Brain microvascular endothelial cell (primary cell): ENCODE measurements at regions not wholly inside any gene's neighbourhood (a gene's known extent, or its start where the extent isn't known, plus 50 kb on each side); places are given as distances from the start of the nearest gene placed in this dataset.

ENCODE experiments used
- DNase-seq: peaks from one replicate; pipeline ENCODE4 v3.0.0-alpha.2; 2020
- H3K27ac ChIP-seq: fragments of 250-450 bp; sonication (Bioruptor Pico); 2 replicates; pipeline ENCODE4 v1.5.1; 2020; ENCODE audit warnings: mild to moderate bottlenecking, moderate library complexity
- H3K27me3 ChIP-seq: fragments of 250-450 bp; sonication (Bioruptor Pico); replicated peaks from 2 replicates; pipeline ENCODE4 v1.5.1; 2020; ENCODE audit warnings: mild to moderate bottlenecking
- H3K36me3 ChIP-seq: fragments of 250-450 bp; sonication (Bioruptor Pico); replicated peaks from 2 replicates; pipeline ENCODE4 v1.5.1; 2020; ENCODE audit warnings: mild to moderate bottlenecking
- H3K4me3 ChIP-seq: 2 replicates; pipeline ENCODE4 v1.5.1; 2011; ENCODE audit warnings: low read depth, mild to moderate bottlenecking, control low read depth, low read length, moderate library complexity
- in situ Hi-C: cut with HindIII; loops from 2 replicates; pipeline ENCODE4 v1.10.0; 2017; ENCODE audit warnings: low sequenced_read_pairs, low pct_ligation_motif_present
- TF ChIP-seq, protein P1 (sequence below): IDR thresholded peaks from 2 replicates; pipeline ENCODE4 v1.5.1; 2011; ENCODE audit warnings: low read depth, mild to moderate bottlenecking, moderate library complexity, low read length, control low read depth, inconsistent platforms; ENCODE audit errors: missing control alignments

DNA sequence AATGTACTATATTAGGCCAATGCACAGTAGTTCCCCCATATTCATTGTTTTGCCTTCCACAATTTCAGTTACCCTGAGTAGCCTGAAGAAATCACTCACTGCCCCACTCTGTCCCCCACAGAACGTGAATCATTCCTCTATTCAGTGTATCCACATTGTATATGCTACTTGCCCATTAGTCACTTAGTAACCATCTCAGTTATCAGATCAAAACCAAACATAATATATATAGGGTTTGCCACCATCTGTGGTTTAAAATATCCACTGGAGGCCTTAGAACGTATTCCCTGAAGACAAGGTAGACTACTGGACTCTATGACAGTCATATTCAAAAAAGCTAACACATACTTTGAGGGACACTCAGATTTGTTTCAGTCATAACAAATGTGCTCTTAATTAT, 465.7 kb upstream of the RGMB start:
- peak; percentile 91 for DNase-seq
- no peak overlapping the region for H3K4me3 ChIP-seq
- no peaks in the 10 kb centered on the region for H3K27me3 ChIP-seq
- in situ Hi-C loops = no loop called here
- H3K36me3 ChIP-seq = no peaks in the 10 kb centered on the region
- TF ChIP-seq, protein P1, sequence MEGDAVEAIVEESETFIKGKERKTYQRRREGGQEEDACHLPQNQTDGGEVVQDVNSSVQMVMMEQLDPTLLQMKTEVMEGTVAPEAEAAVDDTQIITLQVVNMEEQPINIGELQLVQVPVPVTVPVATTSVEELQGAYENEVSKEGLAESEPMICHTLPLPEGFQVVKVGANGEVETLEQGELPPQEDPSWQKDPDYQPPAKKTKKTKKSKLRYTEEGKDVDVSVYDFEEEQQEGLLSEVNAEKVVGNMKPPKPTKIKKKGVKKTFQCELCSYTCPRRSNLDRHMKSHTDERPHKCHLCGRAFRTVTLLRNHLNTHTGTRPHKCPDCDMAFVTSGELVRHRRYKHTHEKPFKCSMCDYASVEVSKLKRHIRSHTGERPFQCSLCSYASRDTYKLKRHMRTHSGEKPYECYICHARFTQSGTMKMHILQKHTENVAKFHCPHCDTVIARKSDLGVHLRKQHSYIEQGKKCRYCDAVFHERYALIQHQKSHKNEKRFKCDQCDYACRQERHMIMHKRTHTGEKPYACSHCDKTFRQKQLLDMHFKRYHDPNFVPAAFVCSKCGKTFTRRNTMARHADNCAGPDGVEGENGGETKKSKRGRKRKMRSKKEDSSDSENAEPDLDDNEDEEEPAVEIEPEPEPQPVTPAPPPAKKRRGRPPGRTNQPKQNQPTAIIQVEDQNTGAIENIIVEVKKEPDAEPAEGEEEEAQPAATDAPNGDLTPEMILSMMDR = no peak
- H3K27ac ChIP-seq = peak overlapping the region; percentile 99

GRCh38 chr5:98308231-98308630, 465.2 kb upstream of the RGMB start:
- no peak for DNase-seq
- Histone ChIP-seq H3K27me3 (no peaks in the 10 kb centered on the region), H3K4me3 (no peak overlapping the region), H3K27ac (peak overlapping the region; percentile 99), H3K36me3 (no peaks in the 10 kb centered on the region)
- TF ChIP-seq, protein P1 = no peak
- in situ Hi-C loops = no loop called here

DNA sequence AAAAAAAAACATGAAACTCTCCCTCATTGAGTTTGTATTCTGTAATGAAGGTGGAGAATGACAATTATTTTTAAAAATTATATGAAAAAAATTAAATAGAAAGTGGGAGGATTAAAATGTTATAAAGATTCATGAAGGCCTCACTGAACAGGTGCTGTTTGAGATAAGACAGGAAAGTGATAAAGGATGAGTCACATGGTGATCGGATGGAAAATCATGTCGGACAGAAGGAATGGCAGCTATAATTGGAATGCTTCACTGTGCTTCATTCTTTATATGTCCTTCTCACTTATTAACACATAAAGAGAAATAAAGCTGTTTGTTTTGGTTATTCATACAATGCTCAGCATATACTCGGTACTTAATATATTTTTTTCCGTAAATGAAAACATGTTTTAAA, 464.5 kb upstream of the RGMB start:
- H3K4me3 ChIP-seq = no peak overlapping the region
- no peaks in the 10 kb centered on the region for H3K27me3 ChIP-seq
- TF ChIP-seq, protein P1 = no peak
- peak overlapping the region; percentile 99 for H3K27ac ChIP-seq
- DNase-seq = no peak
- no peaks in the 10 kb centered on the region for H3K36me3 ChIP-seq
- in situ Hi-C loops = no loop called here

DNA sequence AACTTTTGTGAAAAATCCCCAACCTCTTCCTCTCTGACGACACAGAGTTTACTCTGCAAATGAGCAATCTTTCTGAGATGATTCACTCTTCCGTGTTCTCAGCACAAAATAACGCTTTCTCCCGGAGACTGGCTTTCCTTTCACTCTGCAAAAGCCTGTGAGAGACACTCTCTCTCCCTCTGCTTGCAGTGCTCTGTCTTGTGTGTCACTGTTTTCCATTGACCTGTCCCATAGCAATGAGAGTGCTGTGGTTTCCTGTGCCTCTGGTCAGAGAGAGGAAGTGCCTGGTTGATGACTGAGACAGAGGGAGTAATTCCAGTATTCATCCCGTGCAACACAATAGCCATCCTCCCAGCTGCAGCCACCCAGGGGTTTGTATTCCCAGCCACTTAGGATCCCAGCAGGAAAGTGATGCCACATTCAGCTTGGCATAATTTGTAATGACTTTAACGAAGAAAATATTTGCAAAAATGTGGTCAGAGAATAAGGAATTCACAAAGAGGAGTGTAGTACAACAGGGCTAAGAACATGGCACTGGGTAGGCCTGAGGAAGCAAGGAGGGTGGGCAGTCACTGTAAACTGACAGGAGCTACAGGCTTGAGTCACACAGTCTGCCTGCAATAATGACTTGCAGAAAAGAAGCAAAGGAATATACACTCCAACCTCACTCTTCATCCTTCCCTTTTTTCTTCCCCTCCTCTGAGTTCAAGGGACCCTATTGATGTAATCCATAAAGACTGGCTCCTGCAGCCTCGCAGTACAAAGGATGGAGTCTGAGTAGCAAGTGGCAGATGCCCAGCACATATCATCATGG, 463.5 kb upstream of the RGMB start:
- in situ Hi-C loops = no loop called here
- H3K36me3 ChIP-seq = no peaks in the 10 kb centered on the region
- TF ChIP-seq, protein P1 = no peak
- no peak overlapping the region for H3K4me3 ChIP-seq
- H3K27me3 ChIP-seq = no peaks in the 10 kb centered on the region
- peak; percentile 99 for DNase-seq
- H3K27ac ChIP-seq = peak overlapping the region; percentile 99

DNA sequence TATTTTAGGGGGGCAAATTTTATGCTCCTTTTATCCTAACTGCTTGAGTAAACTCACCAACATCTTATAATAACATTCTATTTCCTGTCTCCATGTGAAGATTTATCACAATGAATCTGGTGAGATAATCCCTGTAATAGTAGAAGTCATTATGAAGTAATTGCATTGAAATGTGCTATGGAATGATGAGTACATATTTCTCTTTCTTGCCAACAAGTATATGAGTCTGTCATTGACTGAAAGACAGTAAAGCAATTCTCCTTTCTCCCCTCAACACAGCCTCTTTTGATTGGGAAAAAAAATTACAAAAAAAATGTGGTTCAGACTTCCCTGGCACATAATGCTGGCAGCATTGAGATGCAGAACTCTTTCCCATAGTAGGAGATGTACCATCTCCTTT, 459.2 kb upstream of the RGMB start:
- Histone ChIP-seq H3K27ac (peak overlapping the region; percentile 91), H3K4me3 (no peak overlapping the region), H3K36me3 (no peaks in the 10 kb centered on the region), H3K27me3 (no peaks in the 10 kb centered on the region)
- TF ChIP-seq, protein P1 = no peak
- no peak for DNase-seq
- in situ Hi-C loops = no loop called here

DNA sequence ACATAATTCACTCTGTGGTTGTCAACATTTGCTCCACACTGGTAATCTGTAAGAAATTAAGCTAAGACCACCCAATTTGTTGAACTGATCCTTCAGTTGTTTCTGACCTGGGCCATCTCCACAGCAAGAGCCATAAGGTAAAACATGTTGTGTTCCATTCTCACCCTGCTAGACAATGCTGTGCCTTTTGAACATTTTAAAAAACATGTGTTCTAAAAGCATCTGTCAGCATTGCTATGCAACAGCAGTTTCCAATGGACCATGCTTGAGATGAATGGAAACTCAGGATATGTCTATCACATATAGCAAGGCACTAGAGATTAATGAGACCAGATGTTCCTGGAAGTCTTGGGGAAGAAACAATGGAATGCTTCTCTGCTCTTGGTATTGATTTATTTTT, 455.1 kb upstream of the RGMB start:
- no peak for DNase-seq
- Histone ChIP-seq H3K4me3 (no peak overlapping the region), H3K27ac (no peak overlapping the region), H3K27me3 (no peaks in the 10 kb centered on the region), H3K36me3 (no peaks in the 10 kb centered on the region)
- TF ChIP-seq, protein P1 = no peak
- in situ Hi-C loops = no loop called here
